Putamen (tissue), 1 donor: ENCODE measurements at regions not wholly inside any gene's neighbourhood (a gene's known extent, or its start where the extent isn't known, plus 50 kb on each side); places are given as distances from the start of the nearest gene placed in this dataset.

Experiments
- DNase-seq: peaks from one replicate; pipeline ENCODE4 v3.0.0-alpha.2; 2016; ENCODE audit warnings: low spot score

DNA sequence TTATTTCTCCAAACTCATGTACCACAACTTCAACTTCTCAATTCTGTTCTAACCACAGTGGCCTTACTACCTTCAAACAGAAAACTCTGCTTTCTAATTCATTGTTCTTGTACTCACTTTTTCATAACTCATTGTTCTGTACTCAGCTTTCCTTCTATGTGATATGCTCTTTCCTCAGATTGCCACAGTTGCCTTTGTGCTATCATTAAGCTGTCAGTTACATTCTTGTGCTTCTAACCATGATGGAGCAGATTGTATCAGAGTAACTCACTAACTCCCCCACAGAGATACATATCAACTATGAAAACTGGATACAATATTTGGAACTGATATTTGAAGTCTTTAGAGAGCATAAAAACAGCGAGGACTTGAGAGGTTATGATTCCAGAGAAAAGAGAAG lies 1213.7 kb downstream of the KCNT2 start:
- DNase-seq, result no peak

DNA sequence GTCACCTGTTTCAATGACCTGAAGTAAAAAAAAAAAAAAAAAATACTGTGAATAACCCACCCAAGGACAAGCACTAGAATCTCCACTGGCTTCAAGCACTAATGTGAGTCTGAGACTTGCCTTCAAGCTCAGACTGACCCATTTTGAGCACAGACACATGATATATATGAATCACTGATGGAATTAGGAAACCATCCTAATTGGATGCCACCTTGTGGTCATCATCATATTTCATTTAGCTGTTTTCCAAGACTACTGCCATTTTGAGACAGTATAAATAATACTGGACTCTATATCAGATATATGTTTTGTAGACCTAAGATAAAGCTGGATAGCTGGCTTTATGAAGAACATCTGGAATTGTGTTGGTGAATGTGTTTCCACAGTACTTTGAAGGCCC lies 1232.0 kb downstream of the KCNT2 start:
- no peak for DNase-seq

DNA sequence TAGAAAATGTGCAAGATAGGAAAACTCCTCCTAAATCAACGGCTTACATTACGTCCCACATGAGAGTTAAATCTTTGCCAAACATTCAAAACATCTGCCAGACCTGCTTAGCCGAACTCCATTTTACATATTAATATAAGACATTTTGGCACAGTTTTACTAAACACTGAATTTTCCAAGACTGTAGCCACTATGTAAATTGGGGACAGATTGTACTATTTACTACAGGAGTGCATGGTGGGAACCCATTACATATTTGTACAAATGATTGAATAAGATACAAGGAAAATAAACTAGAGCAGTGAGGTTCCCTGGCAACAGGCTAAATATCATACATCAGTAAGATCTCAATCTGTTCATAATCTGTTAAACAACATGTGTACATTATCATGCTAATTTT lies 1234.4 kb downstream of the KCNT2 start:
- no peak for DNase-seq

DNA sequence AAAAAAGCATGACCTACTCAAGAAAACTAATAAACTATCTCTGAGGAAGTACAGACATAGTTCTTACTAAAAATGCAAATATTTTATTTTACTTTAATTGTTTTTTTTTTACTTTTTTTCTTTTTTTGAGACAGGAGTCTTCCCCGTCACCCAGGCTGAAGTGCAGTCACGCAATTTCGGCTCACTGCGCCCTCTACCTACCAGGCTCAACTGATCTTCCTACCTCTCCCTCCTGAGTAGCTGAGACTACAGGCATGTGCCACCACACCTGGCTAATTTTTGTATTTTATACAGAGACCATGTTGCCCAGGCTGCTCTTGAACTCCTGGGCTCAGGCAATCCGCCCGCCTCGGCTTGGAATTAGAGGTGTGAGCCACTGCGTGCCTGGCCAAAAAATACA lies 1263.1 kb downstream of the KCNT2 start:
- DNase-seq, result no peak

DNA sequence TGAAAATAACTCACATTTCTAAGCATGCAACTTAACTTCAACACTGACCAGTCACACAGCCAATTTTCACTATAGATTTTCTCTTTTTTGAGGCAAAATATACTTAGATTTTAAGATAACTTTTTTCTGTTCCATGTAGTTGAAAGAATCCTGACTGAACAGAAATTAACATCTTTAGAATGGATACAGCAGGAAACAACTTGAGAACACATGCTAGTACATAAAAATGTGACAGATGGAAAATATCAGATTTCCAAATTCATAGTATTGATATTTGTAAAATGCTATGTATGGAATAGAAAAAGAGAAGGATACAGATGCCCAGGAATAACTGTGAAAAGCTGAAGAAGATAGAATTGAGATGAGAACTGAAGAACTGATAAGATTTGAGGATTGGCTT lies 1270.6 kb downstream of the KCNT2 start:
- no peak for DNase-seq

DNA sequence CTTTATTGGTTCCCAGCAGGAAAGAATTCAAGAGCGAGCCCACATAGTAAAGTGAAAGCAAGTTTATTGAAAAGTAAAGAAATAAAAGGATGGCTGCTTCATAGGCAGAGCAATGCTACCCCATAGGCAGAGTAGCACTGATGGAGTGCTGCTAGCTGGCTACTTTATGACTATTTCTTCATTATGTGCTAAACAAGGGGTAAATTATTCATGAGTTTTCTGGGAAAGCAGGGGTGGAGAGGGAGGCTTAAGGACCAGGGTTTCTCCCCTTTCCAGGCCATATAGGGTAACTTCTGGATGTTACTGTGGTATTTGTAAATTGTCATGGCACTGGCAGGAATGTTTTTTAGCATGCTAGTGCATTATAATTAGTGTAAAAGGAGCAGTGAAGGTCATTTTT lies 1271.4 kb downstream of the KCNT2 start:
- no peak for DNase-seq

DNA sequence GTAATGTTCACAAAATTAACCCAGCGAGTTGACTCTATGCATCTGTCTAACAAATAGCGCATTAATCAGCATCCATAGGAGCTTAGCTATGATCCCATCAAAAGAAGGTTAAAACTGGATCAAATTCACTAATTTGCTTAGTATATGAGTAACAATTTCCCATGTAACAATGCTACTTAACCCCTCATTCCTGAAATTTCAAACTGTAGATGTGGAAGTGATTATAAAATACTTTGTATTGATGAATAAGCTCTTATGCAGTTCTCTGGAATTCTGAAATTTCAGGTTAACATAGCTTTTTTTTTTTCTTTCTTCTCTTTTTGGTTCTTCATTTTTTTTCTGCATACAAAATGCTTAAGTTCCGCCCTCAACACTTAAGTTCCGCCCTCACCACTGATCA lies 1272.7 kb downstream of the KCNT2 start:
- DNase-seq, result no peak

DNA sequence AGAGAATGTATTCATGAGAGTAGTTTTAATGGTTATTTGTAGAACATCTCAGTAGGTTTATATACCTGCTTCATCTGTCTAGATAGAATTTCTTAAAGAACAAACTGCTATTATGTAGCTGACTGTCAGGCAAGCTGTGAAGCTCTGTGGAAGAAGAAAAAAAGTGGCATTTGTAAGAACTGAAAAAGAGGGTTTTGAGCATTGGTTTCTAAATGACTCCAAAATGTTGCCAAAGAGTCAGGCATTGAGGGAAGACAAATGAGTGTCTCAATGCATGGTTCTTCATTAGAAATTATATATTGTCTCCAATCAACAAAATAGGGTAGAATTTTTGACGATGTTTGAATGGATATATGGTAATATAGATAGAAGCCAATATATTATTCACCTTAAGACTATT lies 1276.1 kb downstream of the KCNT2 start:
- DNase-seq, result no peak

DNA sequence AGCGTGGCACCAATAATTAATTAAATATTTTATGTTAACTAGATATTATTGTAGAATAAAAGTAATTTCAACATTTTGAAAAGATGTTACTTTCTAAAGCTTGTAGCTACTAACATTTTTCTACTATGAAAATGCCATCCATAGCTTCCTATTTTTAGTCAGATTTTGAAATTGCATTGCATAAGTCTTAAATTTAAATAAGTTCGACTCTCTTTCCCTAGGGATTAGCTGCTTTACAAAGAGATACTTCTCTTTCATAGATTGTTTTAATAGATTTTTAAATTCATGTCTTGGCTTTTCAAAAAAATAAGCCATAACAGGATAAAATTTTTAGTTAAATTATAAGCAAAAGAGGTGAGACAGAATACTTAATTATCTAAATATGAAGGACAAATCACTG lies 1279.6 kb downstream of the KCNT2 start:
- DNase-seq, result no peak

DNA sequence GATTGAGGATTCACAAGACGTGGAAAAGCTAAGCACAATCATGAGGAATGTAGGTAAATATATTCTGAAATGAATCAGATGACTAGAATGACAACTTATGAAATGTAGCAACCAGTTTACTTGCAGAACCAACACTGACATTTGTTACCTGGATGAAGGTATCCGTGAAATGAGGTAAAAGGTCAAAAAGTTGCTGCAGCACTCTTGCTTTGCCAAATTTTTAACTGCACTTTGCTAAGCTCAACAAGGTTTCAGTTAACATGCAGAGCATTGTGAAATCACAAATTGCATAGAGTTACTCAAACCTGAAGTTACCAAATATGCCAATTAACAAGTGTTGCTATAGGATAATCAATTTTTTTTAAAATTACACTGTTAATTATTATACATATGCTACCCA lies 1280.1 kb downstream of the KCNT2 start:
- no peak for DNase-seq

DNA sequence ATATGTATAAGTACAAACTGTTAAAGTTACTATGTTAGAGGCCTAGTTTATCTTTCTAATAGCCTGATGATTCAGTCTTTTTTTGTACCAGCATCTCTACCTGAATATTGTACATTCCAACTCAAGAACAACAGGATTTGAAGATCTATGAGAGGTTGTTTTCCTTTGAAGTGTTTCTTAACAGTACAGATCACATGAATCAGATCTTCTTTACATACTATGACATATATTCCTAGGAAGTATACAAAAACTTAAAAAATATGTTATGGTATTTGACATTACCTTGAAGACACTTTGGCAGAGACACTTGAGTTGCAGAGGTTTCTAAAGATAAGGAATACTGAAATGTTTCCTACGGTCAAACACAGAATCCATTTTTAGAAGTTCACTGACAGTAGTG lies 1280.9 kb downstream of the KCNT2 start:
- no peak for DNase-seq

DNA sequence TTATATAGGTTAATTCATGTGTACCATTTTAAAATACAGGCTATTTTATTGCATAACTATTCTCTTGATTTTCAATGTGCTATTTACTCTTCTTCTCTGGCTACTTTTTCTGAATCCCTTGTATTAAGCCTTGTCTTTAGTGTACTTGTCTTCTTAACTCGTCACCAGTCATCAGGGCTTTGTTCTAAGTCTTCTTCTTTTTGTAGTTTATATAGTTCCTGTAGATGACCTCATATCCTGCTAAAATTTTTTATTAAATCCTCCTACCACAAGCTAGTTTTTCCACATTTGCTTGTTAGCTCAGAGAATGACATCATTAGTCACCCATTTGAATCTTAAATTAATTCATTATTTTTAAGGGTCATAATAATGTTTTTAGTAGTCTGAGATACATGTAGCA lies 1281.9 kb downstream of the KCNT2 start:
- no peak for DNase-seq

DNA sequence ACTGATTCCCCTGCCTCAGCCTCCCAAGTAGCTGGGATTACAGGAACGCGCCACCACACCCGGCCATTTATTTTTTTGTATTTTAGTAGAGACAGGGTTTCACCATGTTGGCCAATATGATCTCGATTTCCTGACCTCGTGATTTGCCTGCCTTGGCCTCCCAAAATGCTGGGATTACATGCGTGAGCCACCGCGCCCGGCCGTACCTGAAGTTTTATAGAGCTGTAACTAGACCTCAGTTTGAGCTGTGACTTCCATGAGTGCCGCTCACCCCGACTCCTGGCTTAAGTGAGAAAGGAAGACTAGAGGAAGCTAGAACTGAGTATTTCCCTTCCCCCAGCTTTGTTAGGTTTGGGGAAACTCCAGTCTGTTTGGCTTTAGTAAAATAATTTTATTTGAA lies 1283.1 kb downstream of the KCNT2 start:
- DNase-seq, result no peak

DNA sequence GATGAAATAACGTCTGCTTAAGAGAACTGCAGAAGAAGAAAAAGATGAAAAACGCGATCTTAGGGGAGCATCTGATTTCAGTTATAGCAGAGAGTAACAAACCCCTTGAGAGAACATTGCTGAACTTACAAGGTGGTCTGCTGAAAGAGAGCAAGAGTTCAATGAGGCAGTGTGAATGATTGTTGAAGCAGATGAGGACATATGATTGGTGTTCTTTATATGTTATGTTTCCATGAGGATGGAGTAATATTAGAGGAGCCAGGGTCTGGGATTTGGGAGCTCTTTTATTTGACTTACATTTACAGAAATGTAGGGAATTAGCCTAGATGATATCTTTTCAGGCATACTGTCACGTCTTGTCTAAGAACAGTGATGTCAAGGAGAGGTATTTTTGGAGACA lies 1302.0 kb downstream of the KCNT2 start:
- DNase-seq, result no peak

DNA sequence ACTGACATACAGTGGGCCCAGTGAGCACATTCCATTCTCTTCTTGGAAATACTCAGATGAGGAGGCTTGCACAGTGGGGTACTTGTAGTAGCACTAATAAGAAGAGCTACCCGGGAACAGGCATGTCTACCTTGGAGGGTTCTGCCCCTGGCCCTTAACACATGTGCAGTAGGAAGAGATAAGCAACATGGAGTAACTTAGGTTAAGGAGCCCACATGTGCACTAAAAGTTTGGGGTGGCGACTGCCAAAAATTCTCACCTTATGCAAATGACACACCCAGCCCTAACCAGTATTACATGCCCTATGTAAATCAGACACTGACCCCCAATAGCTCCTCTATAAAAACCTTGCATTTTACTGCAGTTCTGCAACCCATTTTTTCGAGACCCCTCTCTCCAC lies 1313.3 kb downstream of the KCNT2 start:
- DNase-seq, result no peak

DNA sequence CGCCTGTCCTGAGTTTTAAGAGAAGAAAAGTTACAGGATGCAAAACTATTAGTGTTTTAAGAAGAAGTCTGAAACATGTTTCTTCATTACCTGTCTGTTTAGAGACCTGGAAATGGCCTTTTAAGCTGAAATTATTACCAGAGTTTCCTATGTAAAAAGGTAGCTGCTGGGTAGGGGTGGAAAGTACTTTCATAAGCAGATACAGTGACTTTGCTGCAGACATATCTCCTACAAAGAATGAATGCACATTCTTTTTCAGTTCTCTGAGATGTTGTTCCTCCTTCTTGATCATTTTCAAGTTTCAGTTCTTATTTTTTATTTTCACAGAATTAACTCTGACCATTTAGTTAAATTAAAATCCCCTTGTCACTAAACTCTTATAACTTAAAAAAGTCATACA lies 1329.6 kb downstream of the KCNT2 start:
- DNase-seq, result no peak

DNA sequence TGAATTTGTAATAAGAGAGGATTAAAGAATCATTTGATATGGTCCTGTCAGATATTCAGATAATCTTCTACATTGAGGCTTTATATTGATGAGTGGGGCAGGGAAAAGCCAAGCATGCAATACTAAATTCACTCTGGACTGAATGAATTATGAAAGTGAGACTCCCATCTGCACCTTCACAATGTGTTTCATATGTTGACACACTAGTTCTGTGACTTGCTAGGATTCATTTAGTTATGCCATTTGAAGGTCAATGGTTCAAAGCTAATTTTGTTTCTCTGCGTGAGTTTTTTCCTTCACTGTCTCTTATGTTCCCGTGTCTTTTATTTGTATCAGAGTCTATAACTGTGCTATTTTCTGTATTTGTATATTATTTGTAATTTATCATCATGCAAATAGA lies 1332.5 kb downstream of the KCNT2 start:
- no peak for DNase-seq

DNA sequence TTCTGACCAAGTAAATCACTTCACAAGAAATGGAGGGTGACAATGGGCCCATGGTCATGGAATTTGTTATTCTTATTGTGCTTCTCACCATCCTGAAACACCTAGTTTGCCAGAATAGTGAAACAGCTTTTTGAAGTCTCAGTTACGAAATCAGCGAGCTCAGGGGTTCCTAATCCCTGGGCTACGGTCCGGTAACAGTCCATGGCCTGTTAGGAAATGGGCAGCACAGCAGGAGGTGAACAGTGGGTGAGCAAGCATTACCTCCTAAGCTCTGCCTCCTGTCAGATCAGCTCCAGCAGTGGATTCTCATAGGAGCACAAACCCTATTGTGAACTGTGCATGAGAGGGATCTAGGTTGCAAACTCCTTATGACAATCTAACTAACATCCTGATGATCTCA lies 1356.3 kb downstream of the KCNT2 start:
- DNase-seq, result no peak

DNA sequence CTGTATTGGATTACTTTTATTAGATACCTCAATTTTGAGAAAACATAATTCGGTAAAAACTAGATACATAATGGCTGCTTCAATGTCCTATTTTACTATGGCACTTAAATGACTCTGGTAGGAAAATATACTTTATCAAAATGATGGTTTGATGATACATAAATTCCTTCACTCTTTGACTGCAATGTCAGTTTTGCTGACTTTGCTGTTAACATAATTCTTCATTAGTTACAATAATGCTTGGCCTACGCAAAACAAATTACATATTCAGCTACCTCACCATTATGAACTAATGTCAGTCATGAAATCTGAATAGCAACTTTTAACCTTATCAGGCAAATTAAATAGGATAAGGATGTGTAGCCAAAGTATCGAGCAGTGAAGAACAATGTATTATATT lies 1364.7 kb downstream of the KCNT2 start:
- no peak for DNase-seq

DNA sequence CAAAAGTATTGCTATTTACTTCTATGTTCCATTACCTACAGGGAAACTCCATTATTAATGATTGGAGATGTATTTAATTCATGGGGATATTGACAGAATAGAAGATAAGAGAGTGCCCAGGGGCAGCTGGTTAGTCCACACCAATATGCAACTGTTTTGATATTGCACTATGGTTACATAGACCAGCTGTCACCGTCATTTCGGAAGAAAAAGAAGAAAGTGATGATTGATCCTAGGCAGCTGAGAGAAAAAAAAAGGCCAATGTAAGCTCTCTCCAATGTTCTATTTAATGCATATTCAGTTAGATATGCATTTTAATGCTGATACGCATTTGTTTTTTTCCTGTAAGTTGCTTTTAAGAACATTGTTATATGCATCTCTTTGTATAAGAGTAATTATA lies 1367.2 kb downstream of the KCNT2 start:
- no peak for DNase-seq

DNA sequence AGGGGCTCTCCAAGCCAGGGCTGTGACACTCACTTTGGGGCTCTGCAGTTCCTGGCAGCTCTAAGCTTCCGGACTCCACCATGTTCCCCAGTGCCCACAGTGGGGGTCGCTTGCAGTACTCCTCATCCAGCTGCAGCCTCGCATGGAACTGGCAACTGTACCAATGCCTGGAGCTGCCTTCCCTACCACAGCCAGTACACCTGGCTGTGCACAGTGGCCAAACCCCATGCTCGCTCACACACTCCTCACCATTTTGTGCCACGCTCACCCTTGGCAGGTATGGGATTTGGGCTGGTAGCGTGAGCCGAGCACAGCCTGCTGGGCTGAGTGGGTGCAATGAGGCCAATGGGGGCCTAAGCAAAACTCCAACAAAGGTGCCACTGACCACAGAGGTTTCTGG lies 1369.9 kb downstream of the KCNT2 start:
- DNase-seq, result no peak

DNA sequence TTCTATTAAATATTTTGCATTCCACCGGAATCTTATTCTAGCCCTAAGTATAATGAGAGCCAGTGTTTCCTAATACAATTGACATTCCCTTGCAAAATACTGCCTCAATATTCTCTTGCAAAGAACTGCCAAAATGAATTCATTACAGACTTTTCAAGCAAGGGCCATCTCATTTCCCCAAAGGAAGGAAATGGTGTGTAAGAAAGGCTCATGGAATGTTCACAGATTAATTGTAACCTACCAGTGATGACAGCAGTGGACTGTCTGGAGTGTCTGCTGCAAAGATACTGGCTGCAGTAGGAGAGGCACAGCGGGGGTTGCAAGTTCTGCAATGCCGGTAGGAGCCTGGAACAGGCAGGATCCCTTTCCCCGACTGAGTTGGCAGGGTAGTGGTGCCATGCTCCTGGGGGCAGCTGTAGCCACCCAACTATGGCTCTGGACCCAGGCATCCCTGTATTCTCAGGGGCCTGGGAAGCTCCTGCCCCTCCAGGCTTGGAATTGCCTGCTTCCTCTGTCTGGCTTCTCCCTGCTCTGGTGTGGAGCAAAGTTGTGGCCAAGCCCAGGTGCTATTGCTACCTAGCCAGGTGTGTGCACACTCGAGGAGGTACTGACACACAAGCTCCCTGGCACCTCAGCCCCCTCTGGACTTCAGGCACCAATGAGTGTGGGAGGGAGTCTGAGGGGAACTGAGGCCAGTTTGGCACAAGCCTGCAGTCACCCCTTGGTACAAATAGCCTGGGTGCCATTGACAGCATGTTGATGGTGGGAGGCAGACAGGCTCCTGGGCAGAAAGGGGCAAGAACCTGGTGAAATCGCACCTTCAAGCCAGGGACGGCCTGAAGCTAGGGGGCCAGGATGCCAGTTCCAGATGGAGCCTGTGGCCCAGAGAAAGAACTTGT lies 1371.0 kb downstream of the KCNT2 start:
- DNase-seq, result no peak

DNA sequence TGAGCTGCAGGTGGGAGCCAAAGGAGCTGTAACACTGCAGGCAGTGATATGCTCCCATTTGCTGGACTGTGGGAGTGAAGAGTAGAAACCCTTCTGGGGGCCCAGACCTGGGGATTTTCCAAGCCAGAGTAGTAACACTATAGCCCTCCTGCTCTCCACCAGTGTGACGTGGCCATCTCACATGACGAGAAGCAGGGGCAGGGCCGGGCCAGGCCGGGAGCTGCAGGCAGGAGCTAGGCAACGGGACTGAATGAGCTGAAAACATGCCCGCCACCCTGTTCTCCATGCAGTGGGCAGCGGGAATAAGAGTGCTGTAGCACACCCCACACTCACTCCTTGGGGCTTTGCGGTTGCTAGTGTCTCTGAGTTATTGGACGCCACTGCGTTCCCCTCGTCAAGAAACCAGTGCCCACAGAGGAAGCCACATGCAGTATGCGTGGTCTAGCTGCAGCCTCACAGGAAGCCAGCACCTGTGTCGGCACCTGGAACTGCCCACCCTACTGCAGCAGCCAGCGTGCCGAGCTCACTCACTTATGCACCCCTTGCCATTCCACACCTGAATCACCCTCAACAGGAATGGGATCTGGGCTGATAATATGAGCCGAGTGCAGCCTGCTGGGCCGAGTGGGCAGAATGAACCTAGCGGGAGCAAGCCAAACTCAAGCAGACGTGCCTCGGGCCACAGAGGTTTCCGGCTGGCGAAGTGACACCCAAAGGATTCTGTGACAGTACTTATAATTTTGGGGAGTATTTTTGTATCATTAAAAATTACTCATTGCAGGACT lies 1389.6 kb downstream of the KCNT2 start:
- no peak for DNase-seq

DNA sequence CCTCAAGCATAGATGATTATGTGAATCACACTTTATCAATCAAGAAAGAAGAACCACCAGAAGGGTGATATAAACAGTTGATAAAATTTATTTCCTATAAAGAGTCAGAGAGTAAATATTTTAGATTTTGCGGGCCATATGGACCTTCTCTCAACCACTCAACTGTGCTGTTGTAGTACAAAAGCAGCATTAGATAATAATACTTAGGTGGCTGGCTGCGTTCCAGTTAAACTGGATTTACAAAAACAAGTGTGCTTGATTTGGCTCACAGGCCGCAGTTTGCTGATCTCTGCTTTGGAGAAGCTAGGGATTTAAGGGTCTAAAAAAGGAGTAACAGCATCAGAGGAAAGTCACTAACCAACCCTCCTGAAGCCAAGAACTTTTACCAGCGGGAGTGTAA lies 1406.0 kb downstream of the KCNT2 start:
- DNase-seq, result no peak
